GM12878 (cell line): ENCODE measurements at regions not wholly inside any gene's neighbourhood (a gene's known extent, or its start where the extent isn't known, plus 50 kb on each side); places are given as distances from the start of the nearest gene placed in this dataset.
"Not testable (repeated sequence)": the region's sequence is repeated elsewhere in the genome, so short reads cannot be mapped to it uniquely, and the experiment has no call there.

ENCODE experiments used
- ATAC-seq: fragments of 200-7000 bp; cut with Tn5 transposase; 3 replicates; pipeline ENCODE4 v1.9.1; 2020; ENCODE audit warnings: mild to moderate bottlenecking, moderate library complexity
- BruUV-seq: library from RNA; stranded (reverse); fragments of 400-500 nt; replicated peaks from 2 replicates; lab custom pipeline; 2021; lab: Mats Ljungman, UMichigan
- CTCF ChIA-PET: fragments of 300-600 bp; sonication (Branson Sonifier 250); formaldehyde crosslinking; extraction: SDS; loops from one replicate; lab custom pipeline; 2021; ENCODE audit warnings: inconsistent platforms; lab: Yijun Ruan, JAX
- POLR2A ChIA-PET: fragments of 350-600 bp; formaldehyde crosslinking; extraction: SDS; loops from one replicate; lab custom pipeline; 2021; ENCODE audit warnings: inconsistent platforms; lab: Charles Lee
- RAD21 ChIA-PET: fragments of 300-600 bp; sonication (Branson Sonifier 250); formaldehyde crosslinking; loops from one replicate; lab custom pipeline; 2023; ENCODE audit warnings: antibody characterized with exemption; ENCODE audit not compliant: unreplicated experiment; lab: Charles Lee
- SMC1A ChIA-PET: fragments of 300-600 bp; sonication (Branson Sonifier 250); formaldehyde crosslinking; loops from one replicate; lab custom pipeline; 2023; ENCODE audit not compliant: unreplicated experiment, uncharacterized antibody; lab: Charles Lee
- DNase-seq: peaks from one replicate; pipeline ENCODE4 v3.0.0-alpha.2; 2011; ENCODE audit warnings: low read depth, low spot score
- FAIRE-seq: peaks from 3 replicates; lab custom pipeline; 2011; peaks lifted over from hg19 to GRCh38; lab: Jason Lieb, UNC
- H2AFZ ChIP-seq: 2 replicates; pipeline ENCODE4 v1.6.0; 2011; ENCODE audit warnings: low read depth, low read length, control low read depth; ENCODE audit not compliant: control insufficient read depth
- H3K27ac ChIP-seq: 2 replicates; pipeline ENCODE4 v1.5.1; 2011; ENCODE audit warnings: control low read depth; ENCODE audit not compliant: control insufficient read depth, insufficient read depth
- H3K27me3 ChIP-seq, 2 experiments: replicated peaks in 1 of 2; 2 replicates each; pipeline versions ENCODE4 v1.6.0 to v1.6.1; 2011; ENCODE audit warnings: low read length in 1 of 2; ENCODE audit not compliant: control insufficient read depth in 2 of 2, insufficient read depth in 2 of 2
- H3K36me3 ChIP-seq, 2 experiments: 2 replicates each; pipeline ENCODE4 v1.5.1; 2011; ENCODE audit warnings: low read length in 1 of 2; ENCODE audit not compliant: control insufficient read depth in 2 of 2, insufficient read depth in 2 of 2
- H3K4me1 ChIP-seq: 2 replicates; pipeline ENCODE4 v1.6.1; 2011; ENCODE audit warnings: mild to moderate bottlenecking, low read length, moderate library complexity, mixed read lengths; ENCODE audit not compliant: control insufficient read depth, insufficient read depth
- H3K4me2 ChIP-seq: 2 replicates; pipeline ENCODE4 v1.6.0; 2011; ENCODE audit warnings: control low read depth; ENCODE audit not compliant: control insufficient read depth, insufficient read depth
- H3K4me3 ChIP-seq: fragments of 200-600 bp; sonication (generic); 2 replicates; pipeline ENCODE4 v1.5.1; 2016
- H3K79me2 ChIP-seq: 2 replicates; pipeline ENCODE4 v1.6.0; 2011; ENCODE audit warnings: low read length; ENCODE audit not compliant: control insufficient read depth, insufficient read depth
- H3K9ac ChIP-seq: 2 replicates; pipeline ENCODE4 v1.8.0; 2011; ENCODE audit warnings: low read length, control low read depth, mixed read lengths; ENCODE audit not compliant: control insufficient read depth, insufficient read depth
- H3K9me3 ChIP-seq: replicated peaks from 3 replicates; pipeline ENCODE4 v1.5.1; 2011; ENCODE audit warnings: mild to moderate bottlenecking, low read length; ENCODE audit not compliant: control insufficient read depth, insufficient read depth
- H4K20me1 ChIP-seq: 2 replicates; pipeline ENCODE4 v1.6.0; 2011; ENCODE audit not compliant: control insufficient read depth, insufficient read depth
- BHLHE40 ChIP-seq, 2 experiments: fragments of 450-650 bp in 1 of 2; IDR thresholded peaks; 2 replicates each; pipeline ENCODE4 v1.6.1; 2011 to 2017; ENCODE audit warnings: low read depth in 2 of 2, borderline replicate concordance in 1 of 2, improper control_type of control experiment in 1 of 2, low read length in 1 of 2, mild to moderate bottlenecking in 1 of 2
- CBX5 ChIP-seq: sonication (generic); IDR thresholded peaks from 2 replicates; pipeline ENCODE4 v1.6.1; 2016; ENCODE audit warnings: low read depth, moderate library complexity, mild to moderate bottlenecking, inconsistent platforms
- CTCF ChIP-seq, 3 experiments: IDR thresholded peaks in 2 of 3; conservative IDR thresholded peaks in 1 of 3; 2 replicates each; pipeline ENCODE4 v1.5.1; 2011; ENCODE audit warnings: low read depth in 3 of 3, low read length in 3 of 3, mild to moderate bottlenecking in 3 of 3, control low read depth in 2 of 3, moderate library complexity in 2 of 3, inconsistent platforms in 1 of 3, mixed read lengths in 1 of 3; ENCODE audit not compliant: control insufficient read depth in 2 of 3, insufficient read depth in 1 of 3; ENCODE audit errors: extremely low read depth in 1 of 3
- MTA2 ChIP-seq: fragments of 450-650 bp; IDR thresholded peaks from 2 replicates; pipeline ENCODE4 v1.6.1; 2016; ENCODE audit warnings: low read depth, mild to moderate bottlenecking, moderate library complexity
- PAX5 ChIP-seq: IDR thresholded peaks from 2 replicates; pipeline ENCODE4 v1.6.1; 2011; ENCODE audit warnings: low read depth, low read length, borderline replicate concordance
- PAX8 ChIP-seq: fragments of 450-650 bp; IDR thresholded peaks from 2 replicates; pipeline ENCODE4 v1.6.1; 2017; ENCODE audit warnings: mild to moderate bottlenecking, moderate library complexity
- PML ChIP-seq: IDR thresholded peaks from 2 replicates; pipeline ENCODE4 v1.6.1; 2012; ENCODE audit warnings: low read length, inconsistent platforms
- POLR2AphosphoS5 ChIP-seq: IDR thresholded peaks from 2 replicates; pipeline ENCODE4 v1.6.1; 2011; ENCODE audit warnings: mild to moderate bottlenecking, low read length, inconsistent platforms
- RCOR1 ChIP-seq: conservative IDR thresholded peaks from 2 replicates; pipeline ENCODE4 v1.6.1; 2012; ENCODE audit warnings: low read depth, low read length, improper control_type of control experiment
- RFX5 ChIP-seq: IDR thresholded peaks from 2 replicates; pipeline ENCODE4 v1.6.1; 2011; ENCODE audit warnings: low read depth, low read length, improper control_type of control experiment
- ZBED1 ChIP-seq: IDR thresholded peaks from 2 replicates; pipeline ENCODE4 v1.6.1; 2016; ENCODE audit warnings: borderline replicate concordance
- ZZZ3 ChIP-seq: IDR thresholded peaks from 2 replicates; pipeline ENCODE4 v1.6.1; 2011; ENCODE audit warnings: low read depth; ENCODE audit not compliant: control insufficient read depth, insufficient read length
- WGBS: methylation state at CpG from one replicate; pipeline ENCODE4 v1.1.6; 2016; ENCODE audit warnings: low lambda C conversion rate; ENCODE audit not compliant: insufficient replicate concordance, insufficient coverage; ENCODE audit errors: missing lambda C conversion rate; 5-methylcytosine and 5-hydroxymethylcytosine counted together
- in situ Hi-C: fragments of 300-500 bp; cut with MboI; formaldehyde crosslinking; loops from 9 replicates; pipeline ENCODE4 v1.14.3; 2018; ENCODE audit warnings: mixed read lengths
- intact Hi-C: fragments of 100-400 bp; cut with micrococcal nuclease; formaldehyde crosslinking; loops from one replicate; pipeline ENCODE4 v1.14.2; 2022; ENCODE audit not compliant: unreplicated experiment
- TF ChIP-seq, protein P1 (sequence below): IDR thresholded peaks from 2 replicates; pipeline ENCODE4 v1.6.1; 2011; ENCODE audit warnings: low read depth, mild to moderate bottlenecking, low read length, moderate library complexity, borderline replicate concordance; ENCODE audit errors: extremely low read depth
- TF ChIP-seq, protein P2 (sequence below): IDR thresholded peaks from 2 replicates; pipeline ENCODE4 v1.6.1; 2011; ENCODE audit warnings: borderline replicate concordance, low read depth, mild to moderate bottlenecking, moderate library complexity, mixed read lengths, low read length; ENCODE audit not compliant: insufficient read depth; ENCODE audit errors: extremely low read length

DNA sequence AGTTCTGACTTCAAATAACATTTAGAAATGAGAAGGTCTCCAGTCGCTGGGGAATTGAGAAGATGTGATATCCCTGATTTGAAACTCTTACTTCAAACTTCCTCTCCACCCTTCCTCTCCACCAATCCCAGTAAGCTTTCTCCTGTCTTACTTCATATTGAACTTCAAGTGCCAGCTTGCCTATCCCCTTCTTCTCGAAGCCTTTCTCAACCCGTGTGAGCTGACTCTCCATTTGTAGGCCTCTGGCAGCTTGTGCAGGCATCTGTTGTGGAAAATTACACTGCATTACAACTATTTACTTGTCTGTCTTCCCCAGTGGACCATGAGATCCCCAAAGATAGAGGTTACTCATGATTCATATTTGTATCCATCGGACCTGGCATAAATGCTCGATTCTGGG lies 280.8 kb upstream of the CDH5 start:
- H3K79me2 ChIP-seq, result no peaks in the 10 kb centered on the region
- no peak overlapping the region for H3K4me2 ChIP-seq
- intact Hi-C loops (no loop called here), in situ Hi-C loops (no loop called here)
- H2AFZ ChIP-seq, result no peak overlapping the region
- ChIA-PET POLR2A (no interaction called here), SMC1A (no interaction called here)
- H3K36me3 ChIP-seq, result no peaks in the 10 kb centered on the region
- TF ChIP-seq MTA2 (no peak), PML (no peak), ZBED1 (no peak), RFX5 (no peak), PAX5 (no peak), CBX5 (no peak), CTCF (IDR thresholded peaks at IDR 0.05 in 2 of 3, conservative IDR thresholded peaks at IDR 0.05 in 1 of 3; ENCODE audit: control insufficient read depth in 2 of 3, extremely low read depth in 1 of 3, insufficient read depth in 1 of 3, low read depth in 3 of 3, low read length in 3 of 3) (no peak), BHLHE40 (IDR thresholded peaks at IDR 0.05; ENCODE audit: borderline replicate concordance in 1 of 2, low read depth in 2 of 2, low read length in 1 of 2) (no peak), PAX8 (no peak), RCOR1 (no peak), ZZZ3 (no peak), POLR2AphosphoS5 (no peak)
- TF ChIP-seq, protein P1, sequence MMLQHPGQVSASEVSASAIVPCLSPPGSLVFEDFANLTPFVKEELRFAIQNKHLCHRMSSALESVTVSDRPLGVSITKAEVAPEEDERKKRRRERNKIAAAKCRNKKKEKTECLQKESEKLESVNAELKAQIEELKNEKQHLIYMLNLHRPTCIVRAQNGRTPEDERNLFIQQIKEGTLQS, result no peak
- TF ChIP-seq, protein P2, sequence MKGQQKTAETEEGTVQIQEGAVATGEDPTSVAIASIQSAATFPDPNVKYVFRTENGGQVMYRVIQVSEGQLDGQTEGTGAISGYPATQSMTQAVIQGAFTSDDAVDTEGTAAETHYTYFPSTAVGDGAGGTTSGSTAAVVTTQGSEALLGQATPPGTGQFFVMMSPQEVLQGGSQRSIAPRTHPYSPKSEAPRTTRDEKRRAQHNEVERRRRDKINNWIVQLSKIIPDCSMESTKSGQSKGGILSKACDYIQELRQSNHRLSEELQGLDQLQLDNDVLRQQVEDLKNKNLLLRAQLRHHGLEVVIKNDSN, result no peak
- TF ChIP-seq, all 136 proteins: peak for 0
- 35% methylated on average over 5 of the region's 5 CpGs for WGBS
- H3K9ac ChIP-seq, result no peak overlapping the region
- FAIRE-seq, result no peak
- H3K27ac ChIP-seq, result no peak overlapping the region
- no peaks in the 10 kb centered on the region for H3K27me3 ChIP-seq
- ChIA-PET RAD21 (no interaction called here), CTCF (no interaction called here)
- H4K20me1 ChIP-seq, result no peaks in the 10 kb centered on the region
- BruUV-seq, result no TSS peak
- H3K4me1 ChIP-seq, result no peaks in the 10 kb centered on the region
- no peak for ATAC-seq
- no peak for DNase-seq
- H3K4me3 ChIP-seq, result no peak overlapping the region
- H3K9me3 ChIP-seq, result no peaks in the 10 kb centered on the region

DNA sequence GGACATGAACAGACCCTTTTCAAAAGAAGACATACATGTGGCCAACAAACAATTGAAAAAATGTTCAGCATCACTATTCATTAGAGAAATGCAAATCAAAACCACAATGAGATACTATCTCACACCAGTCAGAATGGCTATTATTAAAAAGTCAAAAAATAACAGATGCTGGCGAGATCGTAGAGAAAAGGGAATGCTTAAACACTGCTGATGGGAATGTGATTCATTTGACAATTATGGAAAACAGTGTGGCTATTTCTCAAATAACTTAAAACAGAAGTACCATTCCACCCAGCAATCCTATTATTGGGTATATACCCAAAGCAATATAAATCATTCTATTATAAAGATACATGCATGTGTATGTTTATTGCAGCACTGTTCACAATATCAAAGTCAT lies 281.8 kb upstream of the CDH5 start:
- FAIRE-seq, BruUV-seq, H3K36me3 ChIP-seq: not testable (repeated sequence)

More for the DNA sequence above, 281.8 kb upstream of the CDH5 start:
- H3K79me2 ChIP-seq, H2AFZ ChIP-seq, H4K20me1 ChIP-seq, H3K4me3 ChIP-seq, SMC1A ChIA-PET, H3K27ac ChIP-seq, CTCF ChIA-PET, H3K27me3 ChIP-seq, H3K9ac ChIP-seq, H3K4me1 ChIP-seq, H3K4me2 ChIP-seq, POLR2A ChIA-PET, DNase-seq, in situ Hi-C loops, intact Hi-C loops, RAD21 ChIA-PET, ATAC-seq, H3K9me3 ChIP-seq: not testable (repeated sequence)
- WGBS, result 0% methylated on average over 2 of the region's 2 CpGs
